Loucy (cell line): ENCODE measurements at regions not wholly inside any gene's neighbourhood (a gene's known extent, or its start where the extent isn't known, plus 50 kb on each side); places are given as distances from the start of the nearest gene placed in this dataset.
A peak's percentile ranks its signal among the peaks of the same experiment; 100 is the strongest.
"Not testable (repeated sequence)": the region's sequence is repeated elsewhere in the genome, so short reads cannot be mapped to it uniquely, and the experiment has no call there.

ENCODE experiments used
- H2AFZ ChIP-seq: fragments of 200-600 bp; sonication (generic); 2 replicates; pipeline ENCODE4 v1.6.0; 2016; ENCODE audit warnings: antibody characterized with exemption, mild to moderate bottlenecking, low read length, moderate library complexity
- H3F3A ChIP-seq: fragments of 200-600 bp; 2 replicates; pipeline ENCODE4 v1.6.0; 2016; ENCODE audit warnings: antibody characterized with exemption, low read depth, mild to moderate bottlenecking
- H3K27me3 ChIP-seq: fragments of 200-600 bp; sonication (generic); 2 replicates; pipeline ENCODE4 v1.6.1; 2014; ENCODE audit warnings: low read length, mild to moderate bottlenecking; ENCODE audit not compliant: insufficient read depth, poor library complexity, severe bottlenecking
- H3K36me3 ChIP-seq: fragments of 200-600 bp; sonication (generic); 2 replicates; pipeline ENCODE4 v1.6.1; 2016; ENCODE audit warnings: low read length; ENCODE audit not compliant: insufficient read depth
- H3K4me1 ChIP-seq: fragments of 200-600 bp; sonication (generic); 2 replicates; pipeline ENCODE4 v1.5.1; 2014; ENCODE audit warnings: low read length, mild to moderate bottlenecking; ENCODE audit not compliant: insufficient read depth, poor library complexity, severe bottlenecking
- H3K4me2 ChIP-seq: fragments of 200-600 bp; sonication (generic); 2 replicates; pipeline ENCODE4 v1.6.0; 2014; ENCODE audit warnings: antibody characterized with exemption, low read length, low read depth, mild to moderate bottlenecking; ENCODE audit not compliant: poor library complexity, severe bottlenecking
- H3K4me3 ChIP-seq: fragments of 200-600 bp; sonication (generic); 2 replicates; pipeline ENCODE4 v1.5.1; 2014; ENCODE audit warnings: low read length, mild to moderate bottlenecking, mixed read lengths; ENCODE audit not compliant: poor library complexity, severe bottlenecking
- H3K79me2 ChIP-seq: fragments of 200-600 bp; sonication (generic); 2 replicates; pipeline ENCODE4 v1.6.1; 2014; ENCODE audit warnings: low read length; ENCODE audit not compliant: insufficient read depth
- H3K9ac ChIP-seq: fragments of 200-600 bp; sonication (generic); 2 replicates; pipeline ENCODE4 v1.6.0; 2014; ENCODE audit warnings: mild to moderate bottlenecking, low read depth, low read length, moderate library complexity; ENCODE audit not compliant: poor library complexity, severe bottlenecking
- H3K9me2 ChIP-seq: fragments of 200-600 bp; sonication (generic); replicated peaks from 2 replicates; pipeline ENCODE4 v1.6.1; 2016; ENCODE audit warnings: low read depth, low read length, mixed read lengths
- H3K9me3 ChIP-seq: fragments of 200-600 bp; sonication (generic); 2 replicates; pipeline ENCODE4 v1.6.1; 2014; ENCODE audit warnings: mild to moderate bottlenecking, antibody characterized with exemption, low read length, low read depth; ENCODE audit not compliant: insufficient read depth
- H4K20me1 ChIP-seq: fragments of 200-600 bp; sonication (generic); 2 replicates; pipeline ENCODE4 v1.6.0; 2014; ENCODE audit warnings: antibody characterized with exemption, low read length, mild to moderate bottlenecking; ENCODE audit not compliant: insufficient read depth, poor library complexity, severe bottlenecking
- EZH2phosphoT487 ChIP-seq: fragments of 200-600 bp; IDR thresholded peaks from 2 replicates; pipeline ENCODE4 v1.6.1; 2018; ENCODE audit warnings: antibody characterized with exemption, mild to moderate bottlenecking, moderate library complexity, borderline replicate concordance
- TF ChIP-seq, protein P1 (sequence below): fragments of 200-600 bp; sonication (generic); conservative IDR thresholded peaks from 2 replicates; pipeline ENCODE4 v1.5.1; 2014; ENCODE audit warnings: mild to moderate bottlenecking, antibody characterized with exemption, low read length

DNA sequence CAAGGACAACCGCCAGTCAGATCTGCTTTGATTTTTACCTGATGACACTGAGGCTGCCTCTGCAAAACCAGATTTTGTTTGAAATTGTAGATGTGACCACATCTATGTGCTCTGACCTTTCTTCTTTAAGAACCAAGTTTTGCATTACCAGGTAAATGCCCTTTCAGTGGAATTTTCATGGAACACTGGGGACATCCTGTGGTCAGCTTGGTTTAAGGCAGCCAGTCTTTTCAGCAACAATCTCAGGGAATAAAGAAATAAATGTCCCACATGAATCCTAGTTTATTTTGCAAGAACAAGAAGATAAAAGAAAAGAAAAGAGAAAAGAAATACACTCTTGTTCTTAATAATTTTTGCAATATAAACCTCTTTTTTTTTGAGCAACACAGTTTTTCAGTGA lies 90.6 kb downstream of the POU3F3 start:
- Histone ChIP-seq H3K4me2 (no peak overlapping the region), H3K9me2 (no peaks in the 10 kb centered on the region), H3F3A (no peaks in the 10 kb centered on the region)

DNA sequence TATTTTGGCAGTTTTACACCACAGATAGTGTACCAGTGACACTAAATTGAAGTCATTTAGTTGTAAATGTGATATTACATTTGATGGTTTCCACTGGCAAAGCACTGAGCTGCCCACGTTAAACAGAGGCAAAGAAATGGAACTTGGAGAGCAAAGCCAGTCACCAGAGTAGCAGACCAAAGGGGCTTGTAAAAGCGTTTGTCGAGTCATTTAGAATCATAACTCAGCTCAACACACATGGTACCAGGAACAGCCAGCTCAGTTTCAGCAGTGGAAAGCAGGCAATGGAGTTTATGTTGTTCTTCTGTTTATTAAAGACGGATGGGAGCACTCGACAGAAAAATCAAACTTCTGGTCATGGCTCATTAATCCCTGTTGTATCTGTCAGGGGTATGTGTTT lies 91.2 kb downstream of the POU3F3 start:
- no peaks in the 10 kb centered on the region for H3K27me3 ChIP-seq
- no peaks in the 10 kb centered on the region for H3K79me2 ChIP-seq
- no peaks in the 10 kb centered on the region for H3K9me3 ChIP-seq
- no peak overlapping the region for H3K9ac ChIP-seq
- no peaks in the 10 kb centered on the region for H3K9me2 ChIP-seq
- H3K36me3 ChIP-seq, result no peaks in the 10 kb centered on the region
- H2AFZ ChIP-seq, result no peak overlapping the region
- no peaks in the 10 kb centered on the region for H3K4me1 ChIP-seq
- no peaks in the 10 kb centered on the region for H4K20me1 ChIP-seq
- no peaks in the 10 kb centered on the region for H3F3A ChIP-seq
- H3K4me3 ChIP-seq, result no peak overlapping the region
- TF ChIP-seq, protein P1, sequence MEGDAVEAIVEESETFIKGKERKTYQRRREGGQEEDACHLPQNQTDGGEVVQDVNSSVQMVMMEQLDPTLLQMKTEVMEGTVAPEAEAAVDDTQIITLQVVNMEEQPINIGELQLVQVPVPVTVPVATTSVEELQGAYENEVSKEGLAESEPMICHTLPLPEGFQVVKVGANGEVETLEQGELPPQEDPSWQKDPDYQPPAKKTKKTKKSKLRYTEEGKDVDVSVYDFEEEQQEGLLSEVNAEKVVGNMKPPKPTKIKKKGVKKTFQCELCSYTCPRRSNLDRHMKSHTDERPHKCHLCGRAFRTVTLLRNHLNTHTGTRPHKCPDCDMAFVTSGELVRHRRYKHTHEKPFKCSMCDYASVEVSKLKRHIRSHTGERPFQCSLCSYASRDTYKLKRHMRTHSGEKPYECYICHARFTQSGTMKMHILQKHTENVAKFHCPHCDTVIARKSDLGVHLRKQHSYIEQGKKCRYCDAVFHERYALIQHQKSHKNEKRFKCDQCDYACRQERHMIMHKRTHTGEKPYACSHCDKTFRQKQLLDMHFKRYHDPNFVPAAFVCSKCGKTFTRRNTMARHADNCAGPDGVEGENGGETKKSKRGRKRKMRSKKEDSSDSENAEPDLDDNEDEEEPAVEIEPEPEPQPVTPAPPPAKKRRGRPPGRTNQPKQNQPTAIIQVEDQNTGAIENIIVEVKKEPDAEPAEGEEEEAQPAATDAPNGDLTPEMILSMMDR, result no peak
- TF ChIP-seq EZH2phosphoT487, result no peak
- no peak overlapping the region for H3K4me2 ChIP-seq

More for the DNA sequence above, 90.6 kb downstream of the POU3F3 start:
- TF ChIP-seq, protein P1, result peak; percentile 54
- TF ChIP-seq EZH2phosphoT487, result no peak
- no peaks in the 10 kb centered on the region for H3K36me3 ChIP-seq
- no peak overlapping the region for H2AFZ ChIP-seq
- H3K9ac ChIP-seq, result no peak overlapping the region
- H3K4me3 ChIP-seq, result no peak overlapping the region
- no peaks in the 10 kb centered on the region for H3K79me2 ChIP-seq
- H3K27me3 ChIP-seq, result no peaks in the 10 kb centered on the region
- H3K4me1 ChIP-seq, result no peaks in the 10 kb centered on the region
- H4K20me1 ChIP-seq, result no peaks in the 10 kb centered on the region
- H3K9me3 ChIP-seq, result no peaks in the 10 kb centered on the region

DNA sequence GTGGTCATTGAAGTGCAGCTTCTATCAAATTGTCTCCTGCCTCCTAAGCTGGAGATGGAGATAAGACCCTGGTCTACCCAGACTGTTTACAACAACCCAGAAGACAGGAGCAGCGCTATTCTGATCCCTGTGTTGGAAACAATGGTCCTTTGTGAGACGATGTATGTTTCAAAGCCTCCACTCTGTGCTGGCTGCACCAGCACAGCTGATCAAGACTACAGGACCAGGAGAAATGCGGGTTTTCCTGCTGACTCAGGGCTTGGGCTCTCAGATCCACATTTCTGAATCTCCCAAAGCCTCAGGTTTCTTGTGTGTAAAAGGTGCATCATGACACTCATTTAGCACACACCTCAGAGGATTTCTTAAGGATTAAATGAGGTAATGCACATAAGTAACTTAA lies 92.0 kb downstream of the POU3F3 start:
- no peaks in the 10 kb centered on the region for H3K9me3 ChIP-seq
- no peaks in the 10 kb centered on the region for H4K20me1 ChIP-seq
- no peak overlapping the region for H3K9ac ChIP-seq
- no peaks in the 10 kb centered on the region for H3K79me2 ChIP-seq
- H2AFZ ChIP-seq, result no peak overlapping the region
- H3F3A ChIP-seq, result no peaks in the 10 kb centered on the region
- no peaks in the 10 kb centered on the region for H3K27me3 ChIP-seq
- H3K9me2 ChIP-seq, result no peaks in the 10 kb centered on the region
- no peaks in the 10 kb centered on the region for H3K36me3 ChIP-seq
- TF ChIP-seq, protein P1, result no peak
- TF ChIP-seq EZH2phosphoT487, result no peak
- no peak overlapping the region for H3K4me2 ChIP-seq
- no peak overlapping the region for H3K4me3 ChIP-seq
- H3K4me1 ChIP-seq, result no peaks in the 10 kb centered on the region

DNA sequence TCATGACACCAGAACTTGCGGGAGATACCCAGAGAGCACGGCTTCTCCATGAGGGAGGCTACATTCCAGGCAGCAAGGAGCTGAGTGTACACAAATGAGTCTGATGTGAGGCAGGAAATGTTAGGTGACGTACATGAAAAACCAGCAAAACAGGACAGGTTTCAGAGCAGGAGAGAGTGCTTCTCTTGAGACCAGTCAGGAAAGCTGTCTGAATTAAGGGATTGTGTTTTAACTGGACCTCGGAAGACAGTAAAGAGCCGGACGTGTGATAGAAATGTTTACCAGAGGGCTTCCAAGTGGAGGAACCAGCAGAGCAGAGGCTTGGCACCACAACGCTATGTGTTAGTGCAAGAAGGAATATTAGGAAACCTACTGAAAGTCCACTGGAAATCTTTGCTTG lies 90.4 kb upstream of the MRPS9 start:
- not testable (repeated sequence) for H2AFZ ChIP-seq, H4K20me1 ChIP-seq, H3K36me3 ChIP-seq, H3K9me3 ChIP-seq, H3K4me2 ChIP-seq, H3K4me3 ChIP-seq, H3F3A ChIP-seq, H3K27me3 ChIP-seq, H3K4me1 ChIP-seq, H3K9ac ChIP-seq, H3K9me2 ChIP-seq, H3K79me2 ChIP-seq
